Prostate gland (tissue), 2 donors: ENCODE measurements at regions not wholly inside any gene's neighbourhood (a gene's known extent, or its start where the extent isn't known, plus 50 kb on each side); places are given as distances from the start of the nearest gene placed in this dataset.

Experiments used
- POLR2A ChIP-seq: fragments of 450-650 bp; IDR thresholded peaks from one replicate; pipeline ENCODE4 v1.6.1; 2016; ENCODE audit warnings: antibody characterized with exemption, mild to moderate bottlenecking
- POLR2AphosphoS5 ChIP-seq: sonication (generic); formaldehyde crosslinking; IDR thresholded peaks from one replicate; pipeline ENCODE4 v1.6.1; 2017; ENCODE audit warnings: antibody characterized with exemption
- TF ChIP-seq, protein P1 (sequence below), 4 experiments: fragments of 200-600 bp in 2 of 4; fragments of 450-650 bp in 2 of 4; sonication (generic) in 2 of 4; IDR thresholded peaks; 1 replicate in 3 of 4; 2 replicates in 1 of 4; pipeline ENCODE4 v1.5.1; 2016 to 2019; ENCODE audit warnings: antibody characterized with exemption in 4 of 4, mild to moderate bottlenecking in 2 of 4, moderate library complexity in 2 of 4

DNA sequence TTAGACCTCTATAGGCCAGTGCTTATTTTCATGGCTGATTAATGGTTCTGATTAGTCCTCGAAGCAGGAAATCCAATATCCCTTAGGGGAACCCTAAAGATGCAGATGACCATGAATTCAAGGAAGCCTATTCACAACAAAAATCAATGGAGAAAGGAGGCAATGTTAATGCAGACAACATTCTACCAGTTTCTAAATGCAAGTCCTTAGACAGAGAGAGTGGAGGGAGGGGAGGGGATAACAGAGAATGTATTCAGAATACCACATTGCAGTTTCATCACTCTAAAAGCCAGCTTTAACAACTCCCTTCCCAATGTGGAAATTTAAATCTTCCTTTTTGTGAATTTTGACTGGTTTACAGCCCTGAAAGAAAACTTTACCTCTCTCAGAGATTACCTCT is 87.1 kb upstream of the POU3F2 start:
- TF ChIP-seq, protein P1, sequence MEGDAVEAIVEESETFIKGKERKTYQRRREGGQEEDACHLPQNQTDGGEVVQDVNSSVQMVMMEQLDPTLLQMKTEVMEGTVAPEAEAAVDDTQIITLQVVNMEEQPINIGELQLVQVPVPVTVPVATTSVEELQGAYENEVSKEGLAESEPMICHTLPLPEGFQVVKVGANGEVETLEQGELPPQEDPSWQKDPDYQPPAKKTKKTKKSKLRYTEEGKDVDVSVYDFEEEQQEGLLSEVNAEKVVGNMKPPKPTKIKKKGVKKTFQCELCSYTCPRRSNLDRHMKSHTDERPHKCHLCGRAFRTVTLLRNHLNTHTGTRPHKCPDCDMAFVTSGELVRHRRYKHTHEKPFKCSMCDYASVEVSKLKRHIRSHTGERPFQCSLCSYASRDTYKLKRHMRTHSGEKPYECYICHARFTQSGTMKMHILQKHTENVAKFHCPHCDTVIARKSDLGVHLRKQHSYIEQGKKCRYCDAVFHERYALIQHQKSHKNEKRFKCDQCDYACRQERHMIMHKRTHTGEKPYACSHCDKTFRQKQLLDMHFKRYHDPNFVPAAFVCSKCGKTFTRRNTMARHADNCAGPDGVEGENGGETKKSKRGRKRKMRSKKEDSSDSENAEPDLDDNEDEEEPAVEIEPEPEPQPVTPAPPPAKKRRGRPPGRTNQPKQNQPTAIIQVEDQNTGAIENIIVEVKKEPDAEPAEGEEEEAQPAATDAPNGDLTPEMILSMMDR (IDR thresholded peaks at IDR 0.05), result no peak
- TF ChIP-seq POLR2A, result no peak
- no peak for TF ChIP-seq POLR2AphosphoS5
